Lower lobe of right lung (tissue), 2 donors: ENCODE measurements at regions not wholly inside any gene's neighbourhood (a gene's known extent, or its start where the extent isn't known, plus 50 kb on each side); places are given as distances from the start of the nearest gene placed in this dataset.
"Not testable (repeated sequence)": the region's sequence is repeated elsewhere in the genome, so short reads cannot be mapped to it uniquely, and the experiment has no call there.

Experiments used
- ATAC-seq, 2 donors: fragments of 200-7000 bp; cut with Tn5 transposase; one replicate each; pipeline ENCODE4 v1.9.1; 2020 to 2022; ENCODE audit warnings: mild to moderate bottlenecking in 2 of 2, moderate library complexity in 2 of 2
- DNase-seq: peaks from one replicate; pipeline ENCODE4 v3.0.0-alpha.2; 2020
- H3K27ac ChIP-seq: fragments of 200-600 bp; one replicate; pipeline ENCODE4 v1.8.0; 2022
- H3K27me3 ChIP-seq: fragments of 200-600 bp; one replicate; pipeline ENCODE4 v1.8.0; 2022; ENCODE audit warnings: low read depth
- H3K36me3 ChIP-seq: fragments of 200-600 bp; one replicate; pipeline ENCODE4 v1.8.0; 2022; ENCODE audit warnings: mild to moderate bottlenecking
- H3K4me1 ChIP-seq: fragments of 200-600 bp; one replicate; pipeline ENCODE4 v1.8.0; 2022
- H3K4me3 ChIP-seq: fragments of 200-600 bp; one replicate; pipeline ENCODE4 v1.8.0; 2022; ENCODE audit warnings: mild to moderate bottlenecking
- H3K9me3 ChIP-seq: fragments of 200-600 bp; one replicate; pipeline ENCODE4 v1.8.0; 2022
- CTCF ChIP-seq: fragments of 200-600 bp; IDR thresholded peaks from one replicate; pipeline ENCODE4 v1.8.0; 2022; ENCODE audit warnings: antibody characterized with exemption, mild to moderate bottlenecking
- intact Hi-C: fragments of 100-400 bp; cut with DNase I; formaldehyde crosslinking; loops from one replicate; pipeline ENCODE4 v1.11.0; 2022
- donor health status: DM: no; HTN: yes; CAD: no; lungs with severe emphysema.

- Histone ChIP-seq H3K36me3 (no peaks in the 10 kb centered on the region), H3K27ac (no peak overlapping the region), H3K9me3 (no peaks in the 10 kb centered on the region), H3K4me3 (no peak overlapping the region), H3K4me1 (no peaks in the 10 kb centered on the region), H3K27me3 (no peaks in the 10 kb centered on the region)
- no peak for ATAC-seq
- intact Hi-C loops: no loop called here
- no peak for TF ChIP-seq CTCF
- no peak for DNase-seq
Observed at GRCh38 chrX:40389555-40389954, 191.2 kb upstream of the ATP6AP2 start.

DNA sequence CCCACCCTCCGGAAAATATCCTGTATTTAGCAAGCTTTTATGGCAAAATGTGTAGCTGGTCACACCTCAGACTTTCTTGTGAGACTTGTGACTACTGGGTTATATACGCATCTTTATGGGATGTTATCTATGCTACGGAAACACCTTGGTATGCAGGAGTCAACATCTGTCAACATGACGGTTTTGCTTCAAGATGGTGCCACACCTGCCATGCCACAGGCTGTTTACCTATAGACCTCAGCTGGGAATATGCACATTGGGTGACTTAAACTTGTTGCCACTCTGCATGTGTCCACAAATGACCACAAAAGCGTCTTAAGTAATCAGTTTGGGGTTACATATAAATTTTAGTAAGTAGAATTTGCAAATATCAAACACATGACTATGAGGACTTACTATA is 192.3 kb upstream of the ATP6AP2 start:
- no peak for TF ChIP-seq CTCF

GRCh38 chrX:40387869-40388268 is 192.9 kb upstream of the ATP6AP2 start:
- peak; percentile 76 to 81 for ATAC-seq
- intact Hi-C loops, H3K27me3 ChIP-seq, DNase-seq, H3K9me3 ChIP-seq, H3K36me3 ChIP-seq, H3K4me3 ChIP-seq, H3K4me1 ChIP-seq, H3K27ac ChIP-seq: not testable (repeated sequence)

More for the DNA sequence above, 192.3 kb upstream of the ATP6AP2 start:
- no peak for DNase-seq
- no peaks in the 10 kb centered on the region for H3K27me3 ChIP-seq
- H3K4me1 ChIP-seq: no peaks in the 10 kb centered on the region
- no peak overlapping the region for H3K4me3 ChIP-seq
- H3K9me3 ChIP-seq: no peaks in the 10 kb centered on the region
- H3K27ac ChIP-seq: no peak overlapping the region
- H3K36me3 ChIP-seq: no peaks in the 10 kb centered on the region
- intact Hi-C loops: no loop called here
- no peak for ATAC-seq

DNA sequence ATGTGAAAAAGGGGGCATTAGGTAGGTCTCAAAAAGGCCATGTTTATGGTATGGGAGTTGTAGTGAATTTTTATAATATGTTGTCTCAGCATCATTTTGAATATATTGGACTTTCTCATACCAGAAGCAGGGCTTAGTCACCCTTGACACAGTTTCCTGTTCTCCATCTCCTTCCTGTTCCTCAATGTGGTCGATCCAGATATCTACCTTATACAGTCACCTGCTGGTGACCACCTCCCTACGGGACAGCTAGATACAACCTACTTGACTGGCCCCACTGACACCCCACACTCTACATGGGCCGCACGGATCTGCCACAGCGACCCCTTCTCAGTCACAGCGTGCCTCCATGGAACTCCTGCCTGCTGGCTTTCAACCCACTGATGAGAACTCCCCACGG is 193.5 kb upstream of the ATP6AP2 start:
- H3K36me3 ChIP-seq, intact Hi-C loops, H3K4me1 ChIP-seq, H3K9me3 ChIP-seq, ATAC-seq, H3K27ac ChIP-seq, H3K4me3 ChIP-seq, DNase-seq, H3K27me3 ChIP-seq: not testable (repeated sequence)

- H3K9me3 ChIP-seq: no peaks in the 10 kb centered on the region
- TF ChIP-seq CTCF: no peak
- H3K36me3 ChIP-seq: no peaks in the 10 kb centered on the region
- intact Hi-C loops: no loop called here
- H3K4me3 ChIP-seq: no peak overlapping the region
- DNase-seq (no peak), ATAC-seq (no peak)
- H3K27ac ChIP-seq: no peak overlapping the region
- H3K4me1 ChIP-seq: no peaks in the 10 kb centered on the region
- no peaks in the 10 kb centered on the region for H3K27me3 ChIP-seq
Observed at GRCh38 chrX:40385682-40386081, 195.1 kb upstream of the ATP6AP2 start.

- Histone ChIP-seq H3K4me3 (no peak overlapping the region), H3K27me3 (no peaks in the 10 kb centered on the region), H3K9me3 (no peaks in the 10 kb centered on the region), H3K36me3 (no peaks in the 10 kb centered on the region), H3K27ac (no peak overlapping the region), H3K4me1 (no peaks in the 10 kb centered on the region)
- no peak for TF ChIP-seq CTCF
- ATAC-seq: no peak
- intact Hi-C loops: no loop called here
- DNase-seq: no peak
Observed at GRCh38 chrX:40385256-40385655, 195.5 kb upstream of the ATP6AP2 start.

GRCh38 chrX:40383969-40384368 is 196.8 kb upstream of the ATP6AP2 start:
- no peaks in the 10 kb centered on the region for H3K4me1 ChIP-seq
- no peak for TF ChIP-seq CTCF
- no peaks in the 10 kb centered on the region for H3K36me3 ChIP-seq
- H3K27ac ChIP-seq: no peak overlapping the region
- no peaks in the 10 kb centered on the region for H3K9me3 ChIP-seq
- intact Hi-C loops: no loop called here
- no peak for DNase-seq
- H3K4me3 ChIP-seq: no peak overlapping the region
- no peaks in the 10 kb centered on the region for H3K27me3 ChIP-seq
- peak in 1 of 2 donors; percentile 39 for ATAC-seq
